Common myeloid progenitor, CD34-positive (primary cell): ENCODE measurements at regions not wholly inside any gene's neighbourhood (a gene's known extent, or its start where the extent isn't known, plus 50 kb on each side); places are given as distances from the start of the nearest gene placed in this dataset.

ENCODE experiments used
- CTCF ChIA-PET: fragments of 350-600 bp; sonication (Branson Sonifier 250); formaldehyde crosslinking; loops from one replicate; lab custom pipeline; 2021; ENCODE audit warnings: antibody characterized with exemption; lab: Charles Lee
- POLR2A ChIA-PET: fragments of 350-600 bp; sonication (Branson Sonifier 250); formaldehyde crosslinking; loops from one replicate; lab custom pipeline; 2021; ENCODE audit warnings: antibody characterized with exemption; lab: Charles Lee
- DNase-seq, 3 donors: peaks; one replicate each; pipeline versions ENCODE4 v3.0.0 to v3.0.0-alpha.2; 2013
- H3K27ac ChIP-seq, 2 experiments: 1 replicate in 1 of 2; 2 replicates in 1 of 2; pipeline ENCODE4 v1.7.0; 2013; ENCODE audit warnings: inconsistent platforms in 2 of 2, low read length in 2 of 2, mild to moderate bottlenecking in 2 of 2, low read depth in 1 of 2, moderate library complexity in 1 of 2; ENCODE audit not compliant: severe bottlenecking in 2 of 2, insufficient read depth in 1 of 2, poor library complexity in 1 of 2
- H3K27me3 ChIP-seq, 5 experiments: replicated peaks in 2 of 5; 1 replicate in 3 of 5; 2 replicates in 2 of 5; pipeline versions ENCODE4 v1.6.1 to v1.7.0; 2013; ENCODE audit warnings: low read length in 4 of 5, mild to moderate bottlenecking in 2 of 5, moderate library complexity in 2 of 5, inconsistent platforms in 1 of 5; ENCODE audit not compliant: insufficient read depth in 5 of 5, control insufficient read depth in 4 of 5
- H3K36me3 ChIP-seq, 4 experiments: 1 replicate in 2 of 4; 2 replicates in 2 of 4; pipeline versions ENCODE4 v1.6.1 to v1.7.0; 2013; ENCODE audit warnings: low read length in 3 of 4, control low read depth in 1 of 4, mild to moderate bottlenecking in 1 of 4; ENCODE audit not compliant: control insufficient read depth in 4 of 4, insufficient read depth in 4 of 4
- H3K4me1 ChIP-seq, 4 experiments: 1 replicate in 3 of 4; 2 replicates in 1 of 4; pipeline versions ENCODE4 v1.6.1 to v1.7.1; 2013; ENCODE audit warnings: low read length in 3 of 4, mild to moderate bottlenecking in 3 of 4, control low read depth in 1 of 4, inconsistent platforms in 1 of 4, moderate library complexity in 1 of 4; ENCODE audit not compliant: control insufficient read depth in 4 of 4, insufficient read depth in 4 of 4; ENCODE audit errors: control extremely low read depth in 1 of 4
- H3K4me3 ChIP-seq, 7 experiments: 1 replicate in 4 of 7; 2 replicates in 3 of 7; pipeline versions ENCODE4 v1.5.1 to v1.7.0; 2013; ENCODE audit warnings: mild to moderate bottlenecking in 7 of 7, low read length in 6 of 7, moderate library complexity in 6 of 7, inconsistent platforms in 2 of 7, low read depth in 2 of 7, control low read depth in 1 of 7; ENCODE audit not compliant: insufficient read depth in 4 of 7, control insufficient read depth in 1 of 7; ENCODE audit errors: extremely low read depth in 1 of 7
- H3K9me3 ChIP-seq, 5 experiments: 1 replicate in 4 of 5; 2 replicates in 1 of 5; pipeline versions ENCODE4 v1.6.1 to v1.7.1; 2013; ENCODE audit warnings: low read length in 4 of 5, mild to moderate bottlenecking in 2 of 5, inconsistent platforms in 1 of 5, low read depth in 1 of 5, moderate library complexity in 1 of 5; ENCODE audit not compliant: control insufficient read depth in 4 of 5, insufficient read depth in 2 of 5; ENCODE audit errors: control extremely low read depth in 1 of 5
- WGBS: methylation state at CpG from one replicate; pipeline ENCODE4 v1.1.5; 2013; ENCODE audit not compliant: insufficient coverage; 5-methylcytosine and 5-hydroxymethylcytosine counted together

- Histone ChIP-seq H3K9me3 (no peaks in the 10 kb centered on the region), H3K27ac (no peak overlapping the region), H3K36me3 (no peaks in the 10 kb centered on the region), H3K4me3 (no peak overlapping the region), H3K27me3 (no peaks in the 10 kb centered on the region), H3K4me1 (no peaks in the 10 kb centered on the region)
- ChIA-PET POLR2A (no interaction called here), CTCF (no interaction called here)
- no peak for DNase-seq
- WGBS, result 100% methylated on average over 1 of the region's 3 CpGs
These were observed 752.8 kb upstream of the ADAMTS16 start for GRCh38 chr5:4387290-4387689.

- Histone ChIP-seq H3K27ac (no peak overlapping the region), H3K4me1 (no peaks in the 10 kb centered on the region), H3K4me3 (no peak overlapping the region), H3K9me3 (no peaks in the 10 kb centered on the region), H3K36me3 (no peaks in the 10 kb centered on the region), H3K27me3 (no peaks in the 10 kb centered on the region)
- CTCF ChIA-PET, result no interaction called here
- POLR2A ChIA-PET, result no interaction called here
- no peak for DNase-seq
- 69% methylated on average over 2 of the region's 2 CpGs for WGBS
These were observed 744.4 kb upstream of the ADAMTS16 start for GRCh38 chr5:4395752-4396151.

GRCh38 chr5:4405614-4406219 is 734.4 kb upstream of the ADAMTS16 start:
- WGBS, result 92% methylated on average over 7 of the region's 7 CpGs
- Histone ChIP-seq H3K9me3 (no peaks in the 10 kb centered on the region), H3K4me1 (no peaks in the 10 kb centered on the region), H3K36me3 (no peaks in the 10 kb centered on the region), H3K27ac (no peak overlapping the region), H3K27me3 (no peaks in the 10 kb centered on the region), H3K4me3 (no peak overlapping the region)
- ChIA-PET CTCF (no interaction called here), POLR2A (no interaction called here)
- DNase-seq, result no peak

GRCh38 chr5:4410151-4410550 is 730.0 kb upstream of the ADAMTS16 start:
- no peaks in the 10 kb centered on the region for H3K4me1 ChIP-seq
- ChIA-PET POLR2A (no interaction called here), CTCF (no interaction called here)
- no peaks in the 10 kb centered on the region for H3K9me3 ChIP-seq
- no peak overlapping the region for H3K4me3 ChIP-seq
- H3K27me3 ChIP-seq, result no peaks in the 10 kb centered on the region
- H3K36me3 ChIP-seq, result no peaks in the 10 kb centered on the region
- WGBS, result 91% methylated on average over 5 of the region's 5 CpGs
- no peak overlapping the region for H3K27ac ChIP-seq
- DNase-seq, result no peak

GRCh38 chr5:4411664-4412063 is 728.5 kb upstream of the ADAMTS16 start:
- H3K27me3 ChIP-seq, result no peaks in the 10 kb centered on the region
- no peaks in the 10 kb centered on the region for H3K9me3 ChIP-seq
- POLR2A ChIA-PET, result no interaction called here
- no peaks in the 10 kb centered on the region for H3K4me1 ChIP-seq
- H3K4me3 ChIP-seq, result no peak overlapping the region
- H3K36me3 ChIP-seq, result no peaks in the 10 kb centered on the region
- no peak overlapping the region for H3K27ac ChIP-seq
- no peak for DNase-seq
- WGBS, result 90% methylated on average over 5 of the region's 8 CpGs
- CTCF ChIA-PET, result no interaction called here

GRCh38 chr5:4413996-4414395 is 726.1 kb upstream of the ADAMTS16 start:
- H3K27ac ChIP-seq, result no peak overlapping the region
- ChIA-PET POLR2A (no interaction called here), CTCF (no interaction called here)
- no peaks in the 10 kb centered on the region for H3K4me1 ChIP-seq
- H3K9me3 ChIP-seq, result no peaks in the 10 kb centered on the region
- H3K27me3 ChIP-seq, result no peaks in the 10 kb centered on the region
- no peak for DNase-seq
- H3K36me3 ChIP-seq, result no peaks in the 10 kb centered on the region
- H3K4me3 ChIP-seq, result no peak overlapping the region
- 83% methylated on average over 3 of the region's 8 CpGs for WGBS

- ChIA-PET CTCF (interaction anchor here (0.7 kb wide), 1 partner anchor 138 kb away, joined by 4 read pairs; no protein-coding TSS in a partner anchor), POLR2A (no interaction called here)
- 86% methylated on average over 1 of the region's 2 CpGs for WGBS
- DNase-seq, result no peak
- no peak overlapping the region for H3K4me3 ChIP-seq
- H3K4me1 ChIP-seq, result no peaks in the 10 kb centered on the region
- H3K27ac ChIP-seq, result no peak overlapping the region
- no peaks in the 10 kb centered on the region for H3K9me3 ChIP-seq
- H3K36me3 ChIP-seq, result no peaks in the 10 kb centered on the region
- no peaks in the 10 kb centered on the region for H3K27me3 ChIP-seq
These were observed 722.0 kb upstream of the ADAMTS16 start for GRCh38 chr5:4418084-4418483.
